ENCODE measurements at regions not wholly inside any gene's neighbourhood (a gene's known extent, or its start where the extent isn't known, plus 50 kb on each side); places are given as distances from the start of the nearest gene placed in this dataset.

- Mint-ChIP-seq H3K4me1 (peaks cover 38% of the 10 kb centered on the region), H3K4me3 (no peak overlapping the region), H3K9me3 (peaks cover 4% of the 10 kb centered on the region), H3K27me3 (ENCODE audit: low read depth) (no peaks in the 10 kb centered on the region), H3K36me3 (no peaks in the 10 kb centered on the region), H3K27ac (no peak overlapping the region)
- POLR2A ChIA-PET: interaction anchor here (0.6 kb wide), 1 partner anchor 399 kb away, joined by 5 read pairs; no protein-coding TSS in a partner anchor
- no peak for TF ChIP-seq NFATC4 (CRISPR knock-in tag; IDR thresholded peaks at IDR 0.05)
- no peak for TF ChIP-seq ZNF219 (CRISPR knock-in tag; IDR thresholded peaks at IDR 0.05; ENCODE audit: borderline replicate concordance)
- TF ChIP-seq, protein P1, sequence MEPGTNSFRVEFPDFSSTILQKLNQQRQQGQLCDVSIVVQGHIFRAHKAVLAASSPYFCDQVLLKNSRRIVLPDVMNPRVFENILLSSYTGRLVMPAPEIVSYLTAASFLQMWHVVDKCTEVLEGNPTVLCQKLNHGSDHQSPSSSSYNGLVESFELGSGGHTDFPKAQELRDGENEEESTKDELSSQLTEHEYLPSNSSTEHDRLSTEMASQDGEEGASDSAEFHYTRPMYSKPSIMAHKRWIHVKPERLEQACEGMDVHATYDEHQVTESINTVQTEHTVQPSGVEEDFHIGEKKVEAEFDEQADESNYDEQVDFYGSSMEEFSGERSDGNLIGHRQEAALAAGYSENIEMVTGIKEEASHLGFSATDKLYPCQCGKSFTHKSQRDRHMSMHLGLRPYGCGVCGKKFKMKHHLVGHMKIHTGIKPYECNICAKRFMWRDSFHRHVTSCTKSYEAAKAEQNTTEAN (CRISPR knock-in tag; IDR thresholded peaks at IDR 0.05): no peak
- TF ChIP-seq ZNF416 (CRISPR knock-in tag; IDR thresholded peaks at IDR 0.05): no peak
- TF ChIP-seq, protein P2, sequence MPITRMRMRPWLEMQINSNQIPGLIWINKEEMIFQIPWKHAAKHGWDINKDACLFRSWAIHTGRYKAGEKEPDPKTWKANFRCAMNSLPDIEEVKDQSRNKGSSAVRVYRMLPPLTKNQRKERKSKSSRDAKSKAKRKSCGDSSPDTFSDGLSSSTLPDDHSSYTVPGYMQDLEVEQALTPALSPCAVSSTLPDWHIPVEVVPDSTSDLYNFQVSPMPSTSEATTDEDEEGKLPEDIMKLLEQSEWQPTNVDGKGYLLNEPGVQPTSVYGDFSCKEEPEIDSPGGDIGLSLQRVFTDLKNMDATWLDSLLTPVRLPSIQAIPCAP (CRISPR knock-in tag; IDR thresholded peaks at IDR 0.05): no peak
- TF ChIP-seq ZNF423 (CRISPR knock-in tag; IDR thresholded peaks at IDR 0.05): no peak
- no peak for TF ChIP-seq GTF2I (CRISPR knock-in tag; conservative IDR thresholded peaks at IDR 0.05)
- TF ChIP-seq ZNF263 (CRISPR knock-in tag; IDR thresholded peaks at IDR 0.05; ENCODE audit: low read depth): no peak
- TF ChIP-seq ZNF317 (CRISPR knock-in tag; IDR thresholded peaks at IDR 0.05; ENCODE audit: borderline replicate concordance, low read depth): no peak
- TF ChIP-seq ZNF138 (CRISPR knock-in tag; conservative IDR thresholded peaks at IDR 0.05): no peak
- no peak for TF ChIP-seq KAT7 (CRISPR knock-in tag; IDR thresholded peaks at IDR 0.05; ENCODE audit: borderline replicate concordance)
- TF ChIP-seq ZNF532 (CRISPR knock-in tag; IDR thresholded peaks at IDR 0.05; ENCODE audit: borderline replicate concordance): no peak
- no peak for TF ChIP-seq IRF2 (CRISPR knock-in tag; IDR thresholded peaks at IDR 0.05; ENCODE audit: borderline replicate concordance, low read depth)
- TF ChIP-seq NR1H2 (CRISPR knock-in tag; IDR thresholded peaks at IDR 0.05): no peak
- TF ChIP-seq, protein P3, sequence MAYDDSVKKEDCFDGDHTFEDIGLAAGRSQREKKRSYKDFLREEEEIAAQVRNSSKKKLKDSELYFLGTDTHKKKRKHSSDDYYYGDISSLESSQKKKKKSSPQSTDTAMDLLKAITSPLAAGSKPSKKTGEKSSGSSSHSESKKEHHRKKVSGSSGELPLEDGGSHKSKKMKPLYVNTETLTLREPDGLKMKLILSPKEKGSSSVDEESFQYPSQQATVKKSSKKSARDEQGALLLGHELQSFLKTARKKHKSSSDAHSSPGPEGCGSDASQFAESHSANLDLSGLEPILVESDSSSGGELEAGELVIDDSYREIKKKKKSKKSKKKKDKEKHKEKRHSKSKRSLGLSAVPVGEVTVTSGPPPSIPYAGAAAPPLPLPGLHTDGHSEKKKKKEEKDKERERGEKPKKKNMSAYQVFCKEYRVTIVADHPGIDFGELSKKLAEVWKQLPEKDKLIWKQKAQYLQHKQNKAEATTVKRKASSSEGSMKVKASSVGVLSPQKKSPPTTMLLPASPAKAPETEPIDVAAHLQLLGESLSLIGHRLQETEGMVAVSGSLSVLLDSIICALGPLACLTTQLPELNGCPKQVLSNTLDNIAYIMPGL (CRISPR knock-in tag; IDR thresholded peaks at IDR 0.05): no peak
- TF ChIP-seq, protein P4, sequence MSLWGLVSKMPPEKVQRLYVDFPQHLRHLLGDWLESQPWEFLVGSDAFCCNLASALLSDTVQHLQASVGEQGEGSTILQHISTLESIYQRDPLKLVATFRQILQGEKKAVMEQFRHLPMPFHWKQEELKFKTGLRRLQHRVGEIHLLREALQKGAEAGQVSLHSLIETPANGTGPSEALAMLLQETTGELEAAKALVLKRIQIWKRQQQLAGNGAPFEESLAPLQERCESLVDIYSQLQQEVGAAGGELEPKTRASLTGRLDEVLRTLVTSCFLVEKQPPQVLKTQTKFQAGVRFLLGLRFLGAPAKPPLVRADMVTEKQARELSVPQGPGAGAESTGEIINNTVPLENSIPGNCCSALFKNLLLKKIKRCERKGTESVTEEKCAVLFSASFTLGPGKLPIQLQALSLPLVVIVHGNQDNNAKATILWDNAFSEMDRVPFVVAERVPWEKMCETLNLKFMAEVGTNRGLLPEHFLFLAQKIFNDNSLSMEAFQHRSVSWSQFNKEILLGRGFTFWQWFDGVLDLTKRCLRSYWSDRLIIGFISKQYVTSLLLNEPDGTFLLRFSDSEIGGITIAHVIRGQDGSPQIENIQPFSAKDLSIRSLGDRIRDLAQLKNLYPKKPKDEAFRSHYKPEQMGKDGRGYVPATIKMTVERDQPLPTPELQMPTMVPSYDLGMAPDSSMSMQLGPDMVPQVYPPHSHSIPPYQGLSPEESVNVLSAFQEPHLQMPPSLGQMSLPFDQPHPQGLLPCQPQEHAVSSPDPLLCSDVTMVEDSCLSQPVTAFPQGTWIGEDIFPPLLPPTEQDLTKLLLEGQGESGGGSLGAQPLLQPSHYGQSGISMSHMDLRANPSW (CRISPR knock-in tag; conservative IDR thresholded peaks at IDR 0.05; ENCODE audit: low read depth): no peak
- ATAC-seq: no peak
- CTCF ChIA-PET: no interaction called here
- no peak for DNase-seq (ENCODE audit: low spot score)
Observed at GRCh38 chr18:6638447-6638846, 91.1 kb upstream of the ARHGAP28 start.
